Astrocyte (in vitro differentiated cells and primary cell): ENCODE measurements at regions not wholly inside any gene's neighbourhood (a gene's known extent, or its start where the extent isn't known, plus 50 kb on each side); places are given as distances from the start of the nearest gene placed in this dataset.

Source experiments
- CTCF ChIP-seq: IDR thresholded peaks from 2 replicates; pipeline ENCODE4 v1.5.1; 2011; ENCODE audit warnings: low read depth, mild to moderate bottlenecking, inconsistent platforms, low read length, moderate library complexity; ENCODE audit not compliant: insufficient read depth
- EZH2 ChIP-seq: IDR thresholded peaks from 2 replicates; pipeline ENCODE4 v1.6.1; 2012; ENCODE audit warnings: mild to moderate bottlenecking, low read length, inconsistent platforms; ENCODE audit not compliant: insufficient read depth

GRCh38 chr5:171562822-171563221, 143.4 kb downstream of the FGF18 start:
- TF ChIP-seq CTCF (no peak), EZH2 (no peak)
